Activated CD8-positive, alpha-beta T cell treated with anti-CD3 and anti-CD28 coated beads for 36 hours (primary cell): ENCODE measurements at regions not wholly inside any gene's neighbourhood (a gene's known extent, or its start where the extent isn't known, plus 50 kb on each side); places are given as distances from the start of the nearest gene placed in this dataset.

Source experiments
- ATAC-seq: fragments of 200-7000 bp; cut with Tn5 transposase; one replicate; pipeline ENCODE4 v1.10.0; 2021; ENCODE audit warnings: mild to moderate bottlenecking, moderate library complexity
- CTCF ChIA-PET: fragments of 350-600 bp; sonication (Branson Sonifier 250); formaldehyde crosslinking; loops from one replicate; lab custom pipeline; 2021; ENCODE audit warnings: antibody characterized with exemption; lab: Charles Lee
- POLR2A ChIA-PET: fragments of 350-600 bp; sonication (Branson Sonifier 250); formaldehyde crosslinking; loops from one replicate; lab custom pipeline; 2021; ENCODE audit warnings: antibody characterized with exemption; lab: Charles Lee
- DNase-seq: peaks from one replicate; pipeline ENCODE4 v3.0.0-alpha.2; 2020
- H3K27ac Mint-ChIP-seq: one replicate; pipeline ENCODE4 v1.8.0; 2021; ENCODE audit warnings: mild to moderate bottlenecking, mixed read lengths
- H3K27me3 Mint-ChIP-seq: one replicate; pipeline ENCODE4 v1.8.0; 2021; ENCODE audit warnings: mixed read lengths
- H3K36me3 Mint-ChIP-seq: one replicate; pipeline ENCODE4 v1.8.0; 2021; ENCODE audit warnings: low read depth, mixed read lengths
- H3K4me1 Mint-ChIP-seq: one replicate; pipeline ENCODE4 v1.8.0; 2021; ENCODE audit warnings: low read depth, mixed read lengths
- H3K4me3 Mint-ChIP-seq: one replicate; pipeline ENCODE4 v1.8.0; 2021; ENCODE audit warnings: mild to moderate bottlenecking, moderate library complexity, mixed read lengths
- H3K9me3 Mint-ChIP-seq: one replicate; pipeline ENCODE4 v1.8.0; 2021; ENCODE audit warnings: mixed read lengths
- intact Hi-C: fragments of 100-400 bp; cut with micrococcal nuclease; formaldehyde crosslinking; loops from one replicate; pipeline ENCODE4 v1.10.0; 2022
- TF ChIP-seq, protein P1 (sequence below): fragments of 200-600 bp; IDR thresholded peaks from one replicate; pipeline ENCODE4 v1.8.0; 2022; ENCODE audit warnings: antibody characterized with exemption, mild to moderate bottlenecking

DNA sequence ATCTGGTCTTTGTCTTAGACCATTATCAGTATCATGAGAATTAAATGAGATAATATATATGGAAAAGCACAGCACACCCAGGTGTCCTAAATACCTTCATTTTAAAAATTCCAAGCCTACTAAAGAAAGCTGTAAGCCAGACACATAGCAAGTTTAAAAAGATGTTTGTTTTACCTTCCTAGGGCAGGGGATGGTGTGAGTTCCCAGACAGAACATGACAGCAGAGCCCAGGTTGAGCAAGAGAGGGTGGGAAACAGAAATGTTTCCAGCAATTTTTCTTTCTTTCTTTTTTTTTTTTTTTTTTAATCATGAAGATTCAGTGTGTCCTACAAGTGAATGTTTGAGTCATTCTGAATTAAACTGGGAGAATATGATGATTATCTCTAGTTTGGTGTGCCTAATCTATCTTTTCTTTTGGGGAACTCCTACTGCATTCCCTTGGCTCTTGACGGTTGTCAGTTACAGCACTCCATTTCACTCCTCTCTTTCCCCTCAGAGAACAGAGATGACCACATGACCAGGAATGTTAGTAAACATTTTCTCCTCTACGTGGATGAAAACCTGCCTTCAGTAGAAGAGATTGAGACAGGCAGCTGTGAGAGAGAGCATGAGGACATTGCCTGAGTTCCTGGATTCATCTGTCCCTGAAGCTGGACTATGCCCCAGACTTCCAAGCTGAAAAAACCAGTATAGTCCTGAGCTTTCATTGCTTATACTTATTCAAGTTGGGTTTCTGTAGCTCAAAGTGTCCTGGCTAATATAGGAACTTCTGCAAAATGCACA lies 54.5 kb upstream of the ARL14 start:
- H3K27ac Mint-ChIP-seq = no peak overlapping the region
- H3K36me3 Mint-ChIP-seq = no peaks in the 10 kb centered on the region
- TF ChIP-seq, protein P1, sequence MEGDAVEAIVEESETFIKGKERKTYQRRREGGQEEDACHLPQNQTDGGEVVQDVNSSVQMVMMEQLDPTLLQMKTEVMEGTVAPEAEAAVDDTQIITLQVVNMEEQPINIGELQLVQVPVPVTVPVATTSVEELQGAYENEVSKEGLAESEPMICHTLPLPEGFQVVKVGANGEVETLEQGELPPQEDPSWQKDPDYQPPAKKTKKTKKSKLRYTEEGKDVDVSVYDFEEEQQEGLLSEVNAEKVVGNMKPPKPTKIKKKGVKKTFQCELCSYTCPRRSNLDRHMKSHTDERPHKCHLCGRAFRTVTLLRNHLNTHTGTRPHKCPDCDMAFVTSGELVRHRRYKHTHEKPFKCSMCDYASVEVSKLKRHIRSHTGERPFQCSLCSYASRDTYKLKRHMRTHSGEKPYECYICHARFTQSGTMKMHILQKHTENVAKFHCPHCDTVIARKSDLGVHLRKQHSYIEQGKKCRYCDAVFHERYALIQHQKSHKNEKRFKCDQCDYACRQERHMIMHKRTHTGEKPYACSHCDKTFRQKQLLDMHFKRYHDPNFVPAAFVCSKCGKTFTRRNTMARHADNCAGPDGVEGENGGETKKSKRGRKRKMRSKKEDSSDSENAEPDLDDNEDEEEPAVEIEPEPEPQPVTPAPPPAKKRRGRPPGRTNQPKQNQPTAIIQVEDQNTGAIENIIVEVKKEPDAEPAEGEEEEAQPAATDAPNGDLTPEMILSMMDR = no peak
- DNase-seq (no peak), ATAC-seq (no peak)
- CTCF ChIA-PET = no interaction called here
- intact Hi-C loops = no loop called here
- H3K9me3 Mint-ChIP-seq = no peaks in the 10 kb centered on the region
- H3K27me3 Mint-ChIP-seq = peaks cover 6% of the 10 kb centered on the region
- H3K4me1 Mint-ChIP-seq = no peaks in the 10 kb centered on the region
- no peak overlapping the region for H3K4me3 Mint-ChIP-seq
- POLR2A ChIA-PET = no interaction called here

DNA sequence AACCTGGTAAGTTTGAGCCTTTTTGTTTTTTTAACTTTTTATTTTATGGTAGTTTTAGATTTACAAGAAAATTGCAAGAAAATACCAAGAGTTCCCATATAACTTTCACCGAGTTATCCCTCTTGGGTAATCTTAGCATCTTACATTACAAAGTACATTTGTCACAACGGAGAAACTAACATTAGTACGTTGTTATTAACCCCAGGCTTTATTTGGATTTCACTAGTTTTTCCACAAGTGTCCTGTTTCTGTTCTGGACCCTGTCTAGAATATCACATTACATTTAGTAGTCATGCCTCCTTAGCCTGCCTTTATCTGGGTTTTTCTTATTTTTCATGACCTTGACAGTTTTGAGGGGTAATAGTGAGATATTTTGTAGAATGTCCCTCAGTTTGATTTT lies 53.5 kb upstream of the KPNA4 start:
- no peak for DNase-seq
- no peak for ATAC-seq
- Mint-ChIP-seq H3K27ac (no peak overlapping the region), H3K27me3 (peaks cover 11% of the 10 kb centered on the region), H3K36me3 (no peaks in the 10 kb centered on the region), H3K4me1 (no peaks in the 10 kb centered on the region), H3K4me3 (no peak overlapping the region), H3K9me3 (no peaks in the 10 kb centered on the region)
- CTCF ChIA-PET = no interaction called here
- POLR2A ChIA-PET = no interaction called here
- TF ChIP-seq, protein P1 = no peak
- intact Hi-C loops = no loop called here

DNA sequence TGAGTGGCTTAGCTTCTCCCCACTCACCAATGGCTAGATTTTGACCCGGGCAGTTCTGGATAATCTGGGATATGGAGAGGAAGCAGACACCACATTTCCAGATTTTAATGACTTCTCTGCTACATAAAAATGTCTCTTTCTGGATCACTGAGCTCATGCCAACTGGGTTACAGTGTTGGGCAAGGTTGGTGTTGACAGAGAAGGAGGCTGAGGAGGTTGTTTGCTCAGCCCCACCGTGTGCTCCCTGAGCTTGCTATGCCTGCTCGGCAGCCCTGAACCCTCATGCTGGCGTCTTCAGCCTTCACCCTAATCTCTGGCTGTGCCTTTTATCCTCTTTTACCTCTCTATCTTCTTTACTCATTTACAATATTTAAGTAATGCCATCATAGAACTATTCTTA lies 53.0 kb upstream of the KPNA4 start:
- H3K4me1 Mint-ChIP-seq = no peaks in the 10 kb centered on the region
- intact Hi-C loops = no loop called here
- ATAC-seq (no peak), DNase-seq (no peak)
- H3K36me3 Mint-ChIP-seq = no peaks in the 10 kb centered on the region
- CTCF ChIA-PET = no interaction called here
- H3K27me3 Mint-ChIP-seq = peaks cover 16% of the 10 kb centered on the region
- TF ChIP-seq, protein P1 = no peak
- no peak overlapping the region for H3K27ac Mint-ChIP-seq
- H3K9me3 Mint-ChIP-seq = no peaks in the 10 kb centered on the region
- no peak overlapping the region for H3K4me3 Mint-ChIP-seq
- POLR2A ChIA-PET = no interaction called here

DNA sequence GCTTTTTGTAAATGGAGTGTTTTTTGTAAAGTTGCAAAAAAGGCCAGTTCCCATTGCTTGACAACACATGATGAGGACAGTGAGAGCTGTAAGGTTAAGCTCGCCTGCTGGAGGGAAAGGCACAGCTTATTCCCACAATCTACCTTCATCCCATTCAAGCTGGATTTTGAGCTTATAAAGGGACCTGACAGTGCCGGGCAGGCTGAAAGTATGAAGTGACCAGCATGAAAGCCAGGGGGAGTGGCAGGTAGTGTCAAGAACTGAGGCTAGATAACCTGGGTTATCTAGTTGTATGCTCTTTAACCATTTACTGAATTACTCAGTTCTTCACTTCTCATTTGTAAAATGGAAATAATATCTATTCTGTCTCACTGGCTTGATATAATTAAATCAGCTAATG lies 52.3 kb upstream of the KPNA4 start:
- intact Hi-C loops = no loop called here
- Mint-ChIP-seq H3K4me3 (no peak overlapping the region), H3K27me3 (peaks cover 20% of the 10 kb centered on the region), H3K9me3 (no peaks in the 10 kb centered on the region), H3K27ac (no peak overlapping the region), H3K36me3 (no peaks in the 10 kb centered on the region), H3K4me1 (no peaks in the 10 kb centered on the region)
- DNase-seq = no peak
- no peak for ATAC-seq
- ChIA-PET CTCF (no interaction called here), POLR2A (no interaction called here)
- TF ChIP-seq, protein P1 = no peak

DNA sequence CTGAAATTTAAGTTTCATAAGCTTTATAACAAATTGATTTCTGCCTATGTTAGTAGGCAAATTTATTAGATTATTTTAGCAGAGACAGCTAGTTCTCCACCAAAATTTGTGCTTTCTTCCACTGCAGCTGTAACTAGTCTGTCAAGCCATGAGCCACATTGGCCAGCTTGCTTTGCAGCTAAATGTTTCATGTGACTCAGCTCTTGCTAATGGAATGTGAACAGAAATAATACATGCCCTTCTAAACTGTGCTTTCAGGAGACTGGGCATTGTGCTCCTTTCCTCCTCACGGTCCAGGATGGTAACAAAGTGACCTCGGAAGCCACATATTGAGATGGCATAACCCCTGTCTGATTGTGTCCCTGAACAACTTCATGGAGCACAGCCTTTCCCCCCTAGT lies 51.3 kb upstream of the KPNA4 start:
- Mint-ChIP-seq H3K4me1 (no peaks in the 10 kb centered on the region), H3K27ac (no peak overlapping the region), H3K27me3 (peaks cover 23% of the 10 kb centered on the region), H3K4me3 (no peak overlapping the region), H3K9me3 (no peaks in the 10 kb centered on the region), H3K36me3 (no peaks in the 10 kb centered on the region)
- DNase-seq = no peak
- intact Hi-C loops = no loop called here
- ChIA-PET CTCF (interaction anchor here (0.6 kb wide), 1 partner anchor 555 kb away, joined by 3 read pairs; no protein-coding TSS in a partner anchor), POLR2A (no interaction called here)
- no peak for ATAC-seq
- TF ChIP-seq, protein P1 = no peak
